Thyroid gland (tissue), 4 donors: ENCODE measurements at regions not wholly inside any gene's neighbourhood (a gene's known extent, or its start where the extent isn't known, plus 50 kb on each side); places are given as distances from the start of the nearest gene placed in this dataset.
"Not testable (repeated sequence)": the region's sequence is repeated elsewhere in the genome, so short reads cannot be mapped to it uniquely, and the experiment has no call there.

Experiments used
- POLR2A ChIP-seq, 2 donors: fragments of 450-650 bp; IDR thresholded peaks; one replicate each; pipeline ENCODE4 v1.6.1; 2017; ENCODE audit warnings: antibody characterized with exemption in 2 of 2, mild to moderate bottlenecking in 2 of 2, moderate library complexity in 1 of 2
- TF ChIP-seq, protein P1 (sequence below), 6 experiments: fragments of 200-600 bp in 3 of 6; fragments of 450-650 bp in 3 of 6; sonication (generic) in 3 of 6; IDR thresholded peaks; one replicate each; pipeline ENCODE4 v1.5.1; 2016 to 2019; ENCODE audit warnings: antibody characterized with exemption in 6 of 6, mild to moderate bottlenecking in 2 of 6, inconsistent platforms in 1 of 6, moderate library complexity in 1 of 6

DNA sequence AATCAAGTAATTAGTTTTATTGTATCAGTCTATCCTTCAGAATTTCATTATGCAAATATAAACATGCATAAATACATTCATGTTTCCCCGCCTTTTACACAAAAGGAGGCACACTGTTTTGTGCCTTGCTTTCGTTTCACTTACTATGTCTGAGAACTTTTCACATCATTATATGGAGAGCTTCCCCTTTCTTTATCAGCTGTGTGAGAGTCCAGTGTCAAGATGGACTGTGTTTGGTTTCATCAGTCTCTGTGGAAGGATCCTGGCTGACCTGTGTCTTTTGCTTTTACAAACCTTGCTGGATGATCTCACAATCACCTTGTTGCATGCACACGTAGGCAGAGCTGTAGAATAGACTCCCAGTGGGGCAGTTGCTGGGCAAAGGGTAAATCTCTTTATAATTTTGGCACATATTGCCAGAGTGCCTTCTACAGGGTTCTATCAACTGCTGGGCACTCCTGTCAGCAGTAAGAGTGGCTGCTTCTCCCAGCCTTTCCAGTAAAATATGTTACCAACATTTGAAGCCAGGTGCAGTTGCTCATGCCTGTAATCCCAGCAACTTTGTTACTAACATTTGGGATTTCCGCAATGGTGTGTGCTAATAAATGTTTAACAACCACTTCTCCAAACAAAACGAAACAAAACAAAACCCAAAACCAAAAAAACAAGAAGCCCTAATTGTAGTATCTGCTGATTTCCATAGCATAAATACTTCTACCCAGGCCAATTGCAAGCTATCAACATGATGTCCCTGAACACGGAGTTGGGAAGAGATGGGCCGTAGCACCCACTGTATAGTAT lies 270.0 kb upstream of the PLGLB1 start:
- TF ChIP-seq, protein P1, sequence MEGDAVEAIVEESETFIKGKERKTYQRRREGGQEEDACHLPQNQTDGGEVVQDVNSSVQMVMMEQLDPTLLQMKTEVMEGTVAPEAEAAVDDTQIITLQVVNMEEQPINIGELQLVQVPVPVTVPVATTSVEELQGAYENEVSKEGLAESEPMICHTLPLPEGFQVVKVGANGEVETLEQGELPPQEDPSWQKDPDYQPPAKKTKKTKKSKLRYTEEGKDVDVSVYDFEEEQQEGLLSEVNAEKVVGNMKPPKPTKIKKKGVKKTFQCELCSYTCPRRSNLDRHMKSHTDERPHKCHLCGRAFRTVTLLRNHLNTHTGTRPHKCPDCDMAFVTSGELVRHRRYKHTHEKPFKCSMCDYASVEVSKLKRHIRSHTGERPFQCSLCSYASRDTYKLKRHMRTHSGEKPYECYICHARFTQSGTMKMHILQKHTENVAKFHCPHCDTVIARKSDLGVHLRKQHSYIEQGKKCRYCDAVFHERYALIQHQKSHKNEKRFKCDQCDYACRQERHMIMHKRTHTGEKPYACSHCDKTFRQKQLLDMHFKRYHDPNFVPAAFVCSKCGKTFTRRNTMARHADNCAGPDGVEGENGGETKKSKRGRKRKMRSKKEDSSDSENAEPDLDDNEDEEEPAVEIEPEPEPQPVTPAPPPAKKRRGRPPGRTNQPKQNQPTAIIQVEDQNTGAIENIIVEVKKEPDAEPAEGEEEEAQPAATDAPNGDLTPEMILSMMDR (IDR thresholded peaks at IDR 0.05) = not testable (repeated sequence)
- not testable (repeated sequence) for TF ChIP-seq POLR2A (IDR thresholded peaks at IDR 0.05)
